GM21529 (cell line): ENCODE measurements at regions not wholly inside any gene's neighbourhood (a gene's known extent, or its start where the extent isn't known, plus 50 kb on each side); places are given as distances from the start of the nearest gene placed in this dataset.
"Not testable (repeated sequence)": the region's sequence is repeated elsewhere in the genome, so short reads cannot be mapped to it uniquely, and the experiment has no call there.

Experiments
- ATAC-seq: cut with Tn5 transposase; IDR thresholded peaks from one replicate; pipeline ENCODE4 v1.9.1; 2021; ENCODE audit not compliant: unreplicated experiment

GRCh38 chr2:54065411-54065810 is 50.0 kb upstream of the ACYP2 start:
- no peak for ATAC-seq

GRCh38 chr2:54063967-54064535 is 51.4 kb upstream of the ACYP2 start:
- no peak for ATAC-seq

GRCh38 chr2:54062401-54062800 is 53.0 kb upstream of the ACYP2 start:
- ATAC-seq: no peak

- no peak for ATAC-seq
Observed at GRCh38 chr2:54061272-54061671, 54.1 kb upstream of the ACYP2 start.

GRCh38 chr2:54059986-54060385 is 55.4 kb upstream of the ACYP2 start:
- ATAC-seq: no peak

- no peak for ATAC-seq
Observed at GRCh38 chr2:54059504-54059903, 55.9 kb upstream of the ACYP2 start.

- no peak for ATAC-seq
Observed at GRCh38 chr2:54058449-54058848, 57.0 kb upstream of the ACYP2 start.

- ATAC-seq: no peak
Observed at GRCh38 chr2:54054774-54055173, 60.6 kb upstream of the ACYP2 start.

GRCh38 chr2:54054271-54054670 is 61.1 kb upstream of the ACYP2 start:
- peak; percentile 86 for ATAC-seq

- ATAC-seq: peak; percentile 44
Observed at GRCh38 chr2:54053830-54054229, 61.6 kb upstream of the ACYP2 start.

- ATAC-seq: peak; percentile 18
Observed at GRCh38 chr2:54052825-54053718, 62.3 kb upstream of the ACYP2 start.

GRCh38 chr2:54050445-54050844 is 65.0 kb upstream of the ACYP2 start:
- no peak for ATAC-seq

- ATAC-seq: no peak
Observed at GRCh38 chr2:54049365-54049764, 66.0 kb upstream of the ACYP2 start.

GRCh38 chr2:54048896-54049295 is 66.5 kb upstream of the ACYP2 start:
- ATAC-seq: not testable (repeated sequence)

- ATAC-seq: no peak
Observed at GRCh38 chr2:54048117-54048785, 67.2 kb upstream of the ACYP2 start.

- no peak for ATAC-seq
Observed at GRCh38 chr2:54047658-54048057, 67.8 kb upstream of the ACYP2 start.

- ATAC-seq: no peak
Observed at GRCh38 chr2:54047091-54047490, 68.3 kb upstream of the ACYP2 start.

- no peak for ATAC-seq
Observed at GRCh38 chr2:54042897-54043620, 72.3 kb upstream of the PSME4 start.

- ATAC-seq: no peak
Observed at GRCh38 chr2:54042341-54042740, 71.5 kb upstream of the PSME4 start.

- no peak for ATAC-seq
Observed at GRCh38 chr2:54041135-54041534, 70.3 kb upstream of the PSME4 start.

GRCh38 chr2:54040685-54041084 is 69.9 kb upstream of the PSME4 start:
- no peak for ATAC-seq
